Mesendoderm (in vitro differentiated cells): ENCODE measurements at regions not wholly inside any gene's neighbourhood (a gene's known extent, or its start where the extent isn't known, plus 50 kb on each side); places are given as distances from the start of the nearest gene placed in this dataset.

Experiments
- DNase-seq: peaks from one replicate; pipeline ENCODE4 v3.0.0; 2013
- H2AK5ac ChIP-seq: 2 replicates; pipeline ENCODE4 v1.6.1; 2013; ENCODE audit warnings: low read length, inconsistent platforms
- H2BK120ac ChIP-seq: 2 replicates; pipeline ENCODE4 v1.6.1; 2013; ENCODE audit warnings: low read depth, mild to moderate bottlenecking, low read length, moderate library complexity, mixed read lengths
- H2BK15ac ChIP-seq: replicated peaks from 2 replicates; pipeline ENCODE4 v1.6.1; 2013; ENCODE audit warnings: low read depth, mild to moderate bottlenecking, moderate library complexity
- H2BK5ac ChIP-seq: 2 replicates; pipeline ENCODE4 v1.6.1; 2013; ENCODE audit warnings: low read length, inconsistent platforms
- H3K18ac ChIP-seq: 2 replicates; pipeline ENCODE4 v1.6.1; 2013; ENCODE audit warnings: mild to moderate bottlenecking, low read length, mixed read lengths
- H3K23ac ChIP-seq: one replicate; pipeline ENCODE4 v1.6.1; 2013; ENCODE audit warnings: low read length
- H3K27ac ChIP-seq: 2 replicates; pipeline ENCODE4 v1.5.1; 2013; ENCODE audit warnings: low read depth, mild to moderate bottlenecking, inconsistent platforms, low read length, moderate library complexity
- H3K27me3 ChIP-seq: 2 replicates; pipeline ENCODE4 v1.6.1; 2013; ENCODE audit warnings: low read length, control low read depth, mild to moderate bottlenecking, inconsistent platforms; ENCODE audit not compliant: insufficient read depth, poor library complexity
- H3K36me3 ChIP-seq: 2 replicates; pipeline ENCODE4 v1.6.1; 2013; ENCODE audit warnings: low read length, inconsistent platforms; ENCODE audit not compliant: control insufficient read depth, insufficient read depth
- H3K4ac ChIP-seq: one replicate; pipeline ENCODE4 v1.6.1; 2013; ENCODE audit warnings: low read depth, mild to moderate bottlenecking, low read length, moderate library complexity
- H3K4me1 ChIP-seq: 2 replicates; pipeline ENCODE4 v1.6.1; 2013; ENCODE audit warnings: low read depth, low read length, inconsistent platforms; ENCODE audit not compliant: control insufficient read depth
- H3K4me2 ChIP-seq: 2 replicates; pipeline ENCODE4 v1.6.1; 2013; ENCODE audit warnings: low read length
- H3K4me3 ChIP-seq: 2 replicates; pipeline ENCODE4 v1.5.1; 2013; ENCODE audit warnings: mild to moderate bottlenecking, low read length
- H3K56ac ChIP-seq: one replicate; pipeline ENCODE4 v1.6.1; 2013; ENCODE audit warnings: low read length
- H3K79me1 ChIP-seq: 2 replicates; pipeline ENCODE4 v1.6.1; 2013; ENCODE audit warnings: low read length, inconsistent platforms
- H3K79me2 ChIP-seq: 2 replicates; pipeline ENCODE4 v1.6.1; 2013; ENCODE audit warnings: mild to moderate bottlenecking, low read length; ENCODE audit not compliant: control insufficient read depth, insufficient read depth
- H3K9ac ChIP-seq: 2 replicates; pipeline ENCODE4 v1.6.1; 2013; ENCODE audit warnings: low read length, inconsistent platforms
- H4K5ac ChIP-seq: one replicate; pipeline ENCODE4 v1.6.1; 2013; ENCODE audit warnings: low read length
- H4K8ac ChIP-seq: one replicate; pipeline ENCODE4 v1.6.1; 2013; ENCODE audit warnings: low read depth, mild to moderate bottlenecking, control low read depth, low read length, moderate library complexity
- WGBS: extraction: QIAGEN DNeasy Blood & Tissue Kit; methylation state at CpG from one replicate; pipeline ENCODE4 v1.1.7; 2013; ENCODE audit warnings: low lambda C conversion rate, missing lambda C conversion rate; ENCODE audit not compliant: insufficient coverage; ENCODE audit errors: extremely low coverage; 5-methylcytosine and 5-hydroxymethylcytosine counted together

DNA sequence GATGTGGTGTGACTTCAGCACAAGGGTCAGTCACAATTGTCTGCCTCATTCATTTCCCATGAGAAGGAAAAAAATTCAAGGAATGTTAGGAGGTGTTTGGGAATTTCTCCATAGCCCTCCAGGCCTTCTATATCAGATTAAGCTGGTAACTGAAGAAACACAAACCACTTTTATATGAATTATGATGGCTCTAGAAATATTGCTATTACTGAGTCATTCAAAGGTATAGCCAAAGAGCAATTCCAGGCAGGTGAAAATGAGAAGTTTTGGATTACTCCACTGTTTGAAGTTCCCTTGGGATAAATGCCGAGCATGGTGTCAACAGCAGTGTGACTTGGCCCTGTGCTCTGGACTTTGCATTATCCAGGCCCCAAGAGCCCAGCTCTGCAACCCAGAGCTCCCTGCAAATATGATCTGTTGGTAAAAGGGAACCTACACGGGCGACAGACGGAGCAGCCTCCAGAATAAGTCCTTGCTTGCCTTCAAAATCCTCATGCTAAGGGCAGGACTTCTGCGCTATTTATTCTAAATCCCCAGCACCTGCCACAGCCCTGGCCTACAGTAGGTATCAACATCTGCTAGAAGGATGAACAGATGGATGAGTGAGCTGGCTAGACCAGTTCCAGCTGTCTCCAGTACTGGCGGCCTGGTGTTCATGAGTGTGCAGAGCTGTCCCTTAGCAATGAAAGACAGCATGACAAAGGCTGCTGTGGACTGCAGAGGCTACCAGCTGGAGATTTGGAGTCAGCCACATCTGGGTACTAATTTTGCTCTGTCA is 67.5 kb upstream of the ZBED5 start:
- Histone ChIP-seq H3K36me3 (no peaks in the 10 kb centered on the region), H2BK5ac (no peak overlapping the region), H4K5ac (no peak overlapping the region), H3K79me2 (no peaks in the 10 kb centered on the region), H2BK15ac (no peak overlapping the region), H3K79me1 (no peaks in the 10 kb centered on the region), H2AK5ac (no peak overlapping the region), H3K4me3 (no peak overlapping the region), H3K9ac (no peak overlapping the region), H4K8ac (no peak overlapping the region), H3K27ac (no peak overlapping the region), H3K4ac (no peak overlapping the region), H3K23ac (no peak overlapping the region), H3K4me1 (no peaks in the 10 kb centered on the region), H3K4me2 (no peak overlapping the region), H3K18ac (no peak overlapping the region), H3K56ac (no peak overlapping the region), H3K27me3 (no peaks in the 10 kb centered on the region), H2BK120ac (no peak overlapping the region)
- peak; percentile 86 for DNase-seq
- WGBS: no CpG with 5 or more reads among the region's 6 CpGs

DNA sequence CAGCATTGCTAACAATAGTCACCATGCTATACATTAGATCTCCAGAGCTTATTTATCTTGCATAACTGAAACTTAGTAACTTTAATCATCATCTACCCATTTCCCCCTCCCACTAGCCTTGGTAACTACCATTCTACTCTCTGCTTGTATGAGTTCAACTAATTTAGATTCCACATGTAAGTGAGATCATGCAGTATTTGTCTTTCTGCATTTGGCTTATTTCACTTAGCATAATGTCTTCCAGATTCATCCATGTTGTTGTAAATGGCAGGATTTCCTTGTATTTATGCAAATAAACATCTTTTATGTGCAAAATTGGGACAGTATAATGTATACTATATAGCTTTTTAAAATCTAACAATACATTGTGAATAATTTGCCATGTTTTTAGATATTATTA is 66.0 kb upstream of the ZBED5 start:
- no peak overlapping the region for H3K4me2 ChIP-seq
- H2AK5ac ChIP-seq: no peak overlapping the region
- H2BK120ac ChIP-seq: no peak overlapping the region
- no peak overlapping the region for H3K27ac ChIP-seq
- no peaks in the 10 kb centered on the region for H3K36me3 ChIP-seq
- H3K4me1 ChIP-seq: no peaks in the 10 kb centered on the region
- H2BK15ac ChIP-seq: no peak overlapping the region
- no peak overlapping the region for H3K23ac ChIP-seq
- H3K79me1 ChIP-seq: no peaks in the 10 kb centered on the region
- no peak overlapping the region for H3K4ac ChIP-seq
- H3K56ac ChIP-seq: no peak overlapping the region
- no peak overlapping the region for H4K5ac ChIP-seq
- no peaks in the 10 kb centered on the region for H3K27me3 ChIP-seq
- no peak overlapping the region for H4K8ac ChIP-seq
- H3K4me3 ChIP-seq: no peak overlapping the region
- no peak overlapping the region for H3K18ac ChIP-seq
- no peak overlapping the region for H3K9ac ChIP-seq
- H2BK5ac ChIP-seq: no peak overlapping the region
- no peaks in the 10 kb centered on the region for H3K79me2 ChIP-seq
- no peak for DNase-seq

DNA sequence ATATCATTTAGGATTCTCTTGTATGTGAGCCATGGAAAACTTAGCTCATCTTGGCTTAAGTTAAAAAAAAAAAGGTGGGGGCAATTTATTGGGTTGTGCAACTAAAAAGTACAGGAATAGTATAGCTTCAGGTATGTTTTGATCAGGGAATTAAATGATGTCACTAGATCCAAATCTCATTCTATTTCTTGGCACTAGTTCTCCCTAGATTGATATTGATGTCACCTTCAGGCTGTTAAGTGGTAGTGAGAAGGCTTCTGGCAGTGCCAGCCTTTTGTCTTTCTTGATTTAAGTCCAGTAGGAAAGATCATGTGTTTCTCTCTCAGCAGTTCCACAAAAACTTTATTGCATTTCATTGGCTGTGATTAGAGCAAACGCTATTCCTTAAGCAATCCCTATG is 65.0 kb upstream of the ZBED5 start:
- no peaks in the 10 kb centered on the region for H3K27me3 ChIP-seq
- H4K8ac ChIP-seq: no peak overlapping the region
- H4K5ac ChIP-seq: no peak overlapping the region
- H3K27ac ChIP-seq: no peak overlapping the region
- no CpG with 5 or more reads among the region's 1 CpG for WGBS
- no peaks in the 10 kb centered on the region for H3K79me2 ChIP-seq
- no peak overlapping the region for H3K4me2 ChIP-seq
- no peak overlapping the region for H3K9ac ChIP-seq
- H3K36me3 ChIP-seq: no peaks in the 10 kb centered on the region
- H3K4ac ChIP-seq: no peak overlapping the region
- no peak overlapping the region for H3K18ac ChIP-seq
- H3K56ac ChIP-seq: no peak overlapping the region
- no peak overlapping the region for H2BK120ac ChIP-seq
- no peak overlapping the region for H2AK5ac ChIP-seq
- H2BK5ac ChIP-seq: no peak overlapping the region
- H3K4me1 ChIP-seq: no peaks in the 10 kb centered on the region
- H2BK15ac ChIP-seq: no peak overlapping the region
- H3K79me1 ChIP-seq: no peaks in the 10 kb centered on the region
- H3K23ac ChIP-seq: no peak overlapping the region
- H3K4me3 ChIP-seq: no peak overlapping the region
- no peak for DNase-seq

DNA sequence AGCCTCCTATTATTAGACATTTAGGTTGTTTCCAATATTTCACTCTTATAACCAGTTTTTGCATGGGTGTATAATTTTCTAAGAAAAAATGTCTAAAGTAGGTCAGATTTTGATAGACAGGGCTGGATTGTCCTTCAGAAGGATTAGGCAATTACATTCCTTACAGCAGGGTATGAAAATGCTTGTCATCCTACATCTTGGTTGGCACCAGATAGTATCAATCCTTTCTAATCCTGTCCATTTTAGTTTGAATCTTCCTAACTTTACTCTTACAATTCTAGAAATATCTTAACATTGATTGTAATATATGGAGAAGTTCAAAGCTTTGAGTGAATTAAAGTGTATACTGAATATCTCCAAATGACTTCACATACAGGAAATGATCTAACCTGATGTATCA is 63.0 kb upstream of the ZBED5 start:
- Histone ChIP-seq H4K5ac (no peak overlapping the region), H3K4me1 (no peaks in the 10 kb centered on the region), H3K18ac (no peak overlapping the region), H3K4ac (no peak overlapping the region), H3K23ac (no peak overlapping the region), H3K79me2 (no peaks in the 10 kb centered on the region), H2BK120ac (no peak overlapping the region), H3K36me3 (no peaks in the 10 kb centered on the region), H3K27me3 (no peaks in the 10 kb centered on the region), H3K4me2 (no peak overlapping the region), H3K56ac (no peak overlapping the region), H2BK5ac (no peak overlapping the region), H3K9ac (no peak overlapping the region), H2BK15ac (no peak overlapping the region), H2AK5ac (no peak overlapping the region), H3K4me3 (no peak overlapping the region), H4K8ac (no peak overlapping the region), H3K27ac (no peak overlapping the region), H3K79me1 (no peaks in the 10 kb centered on the region)
- DNase-seq: no peak

DNA sequence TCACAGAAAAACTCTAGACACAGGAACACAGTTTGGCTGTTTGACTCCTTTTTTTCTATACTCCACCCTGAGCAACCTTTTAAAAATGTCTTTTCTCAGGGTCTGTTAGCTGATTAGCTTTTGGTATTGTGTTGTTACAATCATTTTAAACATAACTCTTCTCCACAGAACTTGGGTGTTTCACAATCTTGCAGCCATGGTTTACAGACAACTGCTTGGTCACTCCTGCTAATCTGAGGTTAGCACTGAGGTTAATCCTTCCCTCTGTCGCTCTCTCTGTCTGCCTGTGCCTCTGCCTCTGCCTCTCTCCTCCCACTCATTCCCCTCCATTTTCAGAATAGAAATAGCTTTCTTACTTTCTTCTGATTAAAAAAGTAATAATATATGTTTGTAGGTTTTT is 62.4 kb upstream of the ZBED5 start:
- Histone ChIP-seq H3K18ac (no peak overlapping the region), H3K9ac (no peak overlapping the region), H3K4me3 (no peak overlapping the region), H4K8ac (no peak overlapping the region), H3K27ac (no peak overlapping the region), H4K5ac (no peak overlapping the region), H3K23ac (no peak overlapping the region), H2AK5ac (no peak overlapping the region), H2BK120ac (no peak overlapping the region), H3K79me2 (no peaks in the 10 kb centered on the region), H3K56ac (no peak overlapping the region), H2BK15ac (no peak overlapping the region), H3K79me1 (no peaks in the 10 kb centered on the region), H3K4me2 (no peak overlapping the region), H3K36me3 (no peaks in the 10 kb centered on the region), H3K4me1 (no peaks in the 10 kb centered on the region), H3K4ac (no peak overlapping the region), H2BK5ac (no peak overlapping the region), H3K27me3 (no peaks in the 10 kb centered on the region)
- no peak for DNase-seq
- no CpG with 5 or more reads among the region's 1 CpG for WGBS

DNA sequence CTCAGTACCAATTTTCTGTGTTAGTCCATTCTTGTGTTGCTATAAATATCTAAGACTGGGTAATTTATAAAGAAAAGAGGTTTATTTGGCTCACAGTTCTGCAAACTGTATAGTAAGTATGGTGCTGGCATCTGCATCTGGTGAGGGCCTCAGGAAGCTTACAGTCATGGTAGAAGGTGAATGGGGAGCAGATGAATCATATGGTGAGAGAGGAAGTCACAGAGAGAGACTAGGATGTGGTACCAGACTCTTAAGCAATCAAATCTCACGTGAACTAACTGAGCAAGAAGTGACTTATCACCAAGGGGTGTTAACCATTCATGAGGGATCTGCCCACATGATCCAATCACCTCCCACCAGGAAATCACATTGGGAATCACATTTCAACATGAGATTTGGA is 60.8 kb upstream of the ZBED5 start:
- H3K9ac ChIP-seq: no peak overlapping the region
- no peak overlapping the region for H3K27ac ChIP-seq
- H2BK5ac ChIP-seq: no peak overlapping the region
- no peaks in the 10 kb centered on the region for H3K36me3 ChIP-seq
- H3K79me2 ChIP-seq: no peaks in the 10 kb centered on the region
- no peaks in the 10 kb centered on the region for H3K27me3 ChIP-seq
- no peak overlapping the region for H3K56ac ChIP-seq
- no peak overlapping the region for H3K4ac ChIP-seq
- no peaks in the 10 kb centered on the region for H3K79me1 ChIP-seq
- no peaks in the 10 kb centered on the region for H3K4me1 ChIP-seq
- no peak overlapping the region for H3K4me3 ChIP-seq
- H3K4me2 ChIP-seq: no peak overlapping the region
- WGBS: no CpG with 5 or more reads among the region's 1 CpG
- no peak overlapping the region for H3K23ac ChIP-seq
- DNase-seq: no peak
- no peak overlapping the region for H2BK15ac ChIP-seq
- no peak overlapping the region for H4K8ac ChIP-seq
- no peak overlapping the region for H2AK5ac ChIP-seq
- H4K5ac ChIP-seq: no peak overlapping the region
- H3K18ac ChIP-seq: no peak overlapping the region
- H2BK120ac ChIP-seq: no peak overlapping the region
